Loucy (cell line): ENCODE measurements at regions not wholly inside any gene's neighbourhood (a gene's known extent, or its start where the extent isn't known, plus 50 kb on each side); places are given as distances from the start of the nearest gene placed in this dataset.

Source experiments
- H2AFZ ChIP-seq: fragments of 200-600 bp; sonication (generic); 2 replicates; pipeline ENCODE4 v1.6.0; 2016; ENCODE audit warnings: antibody characterized with exemption, mild to moderate bottlenecking, low read length, moderate library complexity
- H3F3A ChIP-seq: fragments of 200-600 bp; 2 replicates; pipeline ENCODE4 v1.6.0; 2016; ENCODE audit warnings: antibody characterized with exemption, low read depth, mild to moderate bottlenecking
- H3K27me3 ChIP-seq: fragments of 200-600 bp; sonication (generic); 2 replicates; pipeline ENCODE4 v1.6.1; 2014; ENCODE audit warnings: low read length, mild to moderate bottlenecking; ENCODE audit not compliant: insufficient read depth, poor library complexity, severe bottlenecking
- H3K36me3 ChIP-seq: fragments of 200-600 bp; sonication (generic); 2 replicates; pipeline ENCODE4 v1.6.1; 2016; ENCODE audit warnings: low read length; ENCODE audit not compliant: insufficient read depth
- H3K4me1 ChIP-seq: fragments of 200-600 bp; sonication (generic); 2 replicates; pipeline ENCODE4 v1.5.1; 2014; ENCODE audit warnings: low read length, mild to moderate bottlenecking; ENCODE audit not compliant: insufficient read depth, poor library complexity, severe bottlenecking
- H3K4me2 ChIP-seq: fragments of 200-600 bp; sonication (generic); 2 replicates; pipeline ENCODE4 v1.6.0; 2014; ENCODE audit warnings: antibody characterized with exemption, low read length, low read depth, mild to moderate bottlenecking; ENCODE audit not compliant: poor library complexity, severe bottlenecking
- H3K4me3 ChIP-seq: fragments of 200-600 bp; sonication (generic); 2 replicates; pipeline ENCODE4 v1.5.1; 2014; ENCODE audit warnings: low read length, mild to moderate bottlenecking, mixed read lengths; ENCODE audit not compliant: poor library complexity, severe bottlenecking
- H3K79me2 ChIP-seq: fragments of 200-600 bp; sonication (generic); 2 replicates; pipeline ENCODE4 v1.6.1; 2014; ENCODE audit warnings: low read length; ENCODE audit not compliant: insufficient read depth
- H3K9ac ChIP-seq: fragments of 200-600 bp; sonication (generic); 2 replicates; pipeline ENCODE4 v1.6.0; 2014; ENCODE audit warnings: mild to moderate bottlenecking, low read depth, low read length, moderate library complexity; ENCODE audit not compliant: poor library complexity, severe bottlenecking
- H3K9me2 ChIP-seq: fragments of 200-600 bp; sonication (generic); replicated peaks from 2 replicates; pipeline ENCODE4 v1.6.1; 2016; ENCODE audit warnings: low read depth, low read length, mixed read lengths
- H3K9me3 ChIP-seq: fragments of 200-600 bp; sonication (generic); 2 replicates; pipeline ENCODE4 v1.6.1; 2014; ENCODE audit warnings: mild to moderate bottlenecking, antibody characterized with exemption, low read length, low read depth; ENCODE audit not compliant: insufficient read depth
- H4K20me1 ChIP-seq: fragments of 200-600 bp; sonication (generic); 2 replicates; pipeline ENCODE4 v1.6.0; 2014; ENCODE audit warnings: antibody characterized with exemption, low read length, mild to moderate bottlenecking; ENCODE audit not compliant: insufficient read depth, poor library complexity, severe bottlenecking
- CTCF ChIP-seq: fragments of 200-600 bp; sonication (generic); conservative IDR thresholded peaks from 2 replicates; pipeline ENCODE4 v1.5.1; 2014; ENCODE audit warnings: mild to moderate bottlenecking, antibody characterized with exemption, low read length
- EZH2phosphoT487 ChIP-seq: fragments of 200-600 bp; IDR thresholded peaks from 2 replicates; pipeline ENCODE4 v1.6.1; 2018; ENCODE audit warnings: antibody characterized with exemption, mild to moderate bottlenecking, moderate library complexity, borderline replicate concordance

DNA sequence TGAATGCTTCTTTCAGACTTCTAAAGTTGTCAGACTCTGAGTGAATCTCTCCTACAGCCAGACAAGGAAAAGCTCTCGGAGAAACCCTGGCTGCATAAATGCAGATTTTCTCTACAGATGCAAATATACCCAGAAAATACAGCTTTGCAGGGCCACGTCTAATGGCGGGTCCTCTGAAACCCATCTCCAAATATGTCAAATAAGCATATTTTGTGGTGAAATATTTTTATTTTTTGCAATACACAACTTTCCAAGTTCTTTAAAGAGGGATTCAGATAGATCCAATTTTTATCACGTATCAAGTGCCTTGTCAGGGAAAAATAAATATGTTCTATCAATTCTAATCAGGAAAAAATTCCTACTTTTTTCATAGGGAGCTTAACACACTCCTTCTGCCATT, 229.4 kb downstream of the SI start:
- Histone ChIP-seq H2AFZ (no peak overlapping the region), H3K4me3 (no peak overlapping the region), H3K9ac (no peak overlapping the region), H3K9me2 (no peaks in the 10 kb centered on the region), H3F3A (no peaks in the 10 kb centered on the region), H3K4me1 (no peaks in the 10 kb centered on the region), H3K79me2 (no peaks in the 10 kb centered on the region), H3K36me3 (no peaks in the 10 kb centered on the region), H4K20me1 (no peaks in the 10 kb centered on the region), H3K4me2 (no peak overlapping the region), H3K27me3 (no peaks in the 10 kb centered on the region), H3K9me3 (no peaks in the 10 kb centered on the region)
- TF ChIP-seq CTCF (no peak), EZH2phosphoT487 (no peak)

DNA sequence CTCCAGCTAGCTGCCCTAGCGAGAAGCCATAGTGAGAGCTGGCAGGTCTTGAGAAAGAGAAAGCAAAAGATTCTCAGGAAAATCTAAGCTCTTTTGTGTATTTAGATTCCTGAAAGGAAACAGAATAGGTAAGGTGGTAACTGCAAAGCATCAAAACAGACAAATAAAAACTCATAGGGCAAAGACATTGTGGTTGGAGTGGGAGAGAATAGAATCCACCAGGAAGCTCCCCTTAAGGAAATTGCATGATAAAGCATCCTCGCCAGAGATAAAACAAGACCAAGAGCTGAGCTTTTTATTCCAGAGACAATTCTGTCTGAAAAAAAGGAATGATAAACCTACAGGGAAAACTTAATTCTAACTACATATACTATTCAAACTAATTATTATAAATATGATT, 232.6 kb downstream of the SI start:
- Histone ChIP-seq H3K4me3 (no peak overlapping the region), H3K9me3 (no peaks in the 10 kb centered on the region), H3K9ac (no peak overlapping the region), H3K9me2 (no peaks in the 10 kb centered on the region), H4K20me1 (no peaks in the 10 kb centered on the region), H3K4me1 (no peaks in the 10 kb centered on the region), H2AFZ (no peak overlapping the region), H3K36me3 (no peaks in the 10 kb centered on the region), H3K79me2 (no peaks in the 10 kb centered on the region), H3F3A (no peaks in the 10 kb centered on the region), H3K27me3 (no peaks in the 10 kb centered on the region), H3K4me2 (no peak overlapping the region)
- TF ChIP-seq EZH2phosphoT487 (no peak), CTCF (no peak)

- H2AFZ ChIP-seq = no peak overlapping the region
- no peaks in the 10 kb centered on the region for H3K36me3 ChIP-seq
- H3K9me3 ChIP-seq = no peaks in the 10 kb centered on the region
- no peaks in the 10 kb centered on the region for H3F3A ChIP-seq
- no peaks in the 10 kb centered on the region for H3K9me2 ChIP-seq
- H3K27me3 ChIP-seq = no peaks in the 10 kb centered on the region
- no peak overlapping the region for H3K4me3 ChIP-seq
- H3K79me2 ChIP-seq = no peaks in the 10 kb centered on the region
- TF ChIP-seq CTCF = no peak
- no peak for TF ChIP-seq EZH2phosphoT487
- no peaks in the 10 kb centered on the region for H4K20me1 ChIP-seq
- no peak overlapping the region for H3K9ac ChIP-seq
- H3K4me1 ChIP-seq = no peaks in the 10 kb centered on the region
- H3K4me2 ChIP-seq = no peak overlapping the region
Measured at GRCh38 chr3:164832216-164832615, 246.1 kb downstream of the SI start.
